ENCODE measurements at regions not wholly inside any gene's neighbourhood (a gene's known extent, or its start where the extent isn't known, plus 50 kb on each side); places are given as distances from the start of the nearest gene placed in this dataset.

DNA sequence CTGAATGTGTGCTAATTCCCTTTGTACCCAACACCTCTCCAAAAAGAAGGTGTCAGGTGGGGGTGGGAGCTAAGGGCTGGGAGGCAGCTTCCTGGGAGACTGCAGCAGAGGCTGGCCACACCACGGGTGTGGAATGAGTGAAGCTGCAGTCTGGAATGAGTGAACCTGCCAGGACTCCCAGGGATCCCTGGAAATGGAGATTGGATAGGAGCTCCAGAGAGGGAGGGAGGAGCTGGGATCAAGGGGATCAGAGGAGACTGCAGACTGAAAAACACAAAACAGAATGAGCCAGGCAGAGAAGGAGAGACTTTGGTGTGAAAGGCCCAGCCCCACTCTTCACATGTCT lies 387.0 kb upstream of the SULF2 start:
- Histone ChIP-seq H3K4me3 (replicated peaks in 1 of 3; ENCODE audit: low read depth in 2 of 3, low read length in 3 of 3) (no peak overlapping the region), H3K27ac (ENCODE audit: low read depth in 1 of 2, low read length in 2 of 2) (no peak overlapping the region), H3K4me2 (replicated peaks; ENCODE audit: extremely low read depth, low read length, poor library complexity, severe bottlenecking) (no peak overlapping the region), H3K9me3 (replicated peaks in 1 of 2; ENCODE audit: control insufficient read depth in 1 of 2, insufficient read depth in 1 of 2, low read length in 2 of 2) (peaks cover 0 to 3% of the 10 kb centered on the region in 2 donors), H3K9ac (ENCODE audit: insufficient read depth, low read length, poor library complexity, severe bottlenecking) (no peak overlapping the region), H3K36me3 (replicated peaks in 1 of 2; ENCODE audit: control insufficient read depth in 1 of 2, insufficient read depth in 2 of 2, low read length in 2 of 2) (no peaks in the 10 kb centered on the region), H4K20me1 (ENCODE audit: insufficient read depth, low read length) (no peaks in the 10 kb centered on the region), H2AFZ (ENCODE audit: insufficient read depth, low read depth, low read length, poor library complexity, severe bottlenecking) (no peak overlapping the region), H3K79me2 (ENCODE audit: insufficient read depth, low read length) (no peaks in the 10 kb centered on the region), H3K4me1 (ENCODE audit: control insufficient read depth in 1 of 2, insufficient read depth in 2 of 2, low read length in 2 of 2) (no peaks in the 10 kb centered on the region), H3K27me3 (ENCODE audit: control insufficient read depth in 2 of 2, insufficient read depth in 2 of 2, low read length in 2 of 2) (no peaks in the 10 kb centered on the region)
- TF ChIP-seq, protein P1, sequence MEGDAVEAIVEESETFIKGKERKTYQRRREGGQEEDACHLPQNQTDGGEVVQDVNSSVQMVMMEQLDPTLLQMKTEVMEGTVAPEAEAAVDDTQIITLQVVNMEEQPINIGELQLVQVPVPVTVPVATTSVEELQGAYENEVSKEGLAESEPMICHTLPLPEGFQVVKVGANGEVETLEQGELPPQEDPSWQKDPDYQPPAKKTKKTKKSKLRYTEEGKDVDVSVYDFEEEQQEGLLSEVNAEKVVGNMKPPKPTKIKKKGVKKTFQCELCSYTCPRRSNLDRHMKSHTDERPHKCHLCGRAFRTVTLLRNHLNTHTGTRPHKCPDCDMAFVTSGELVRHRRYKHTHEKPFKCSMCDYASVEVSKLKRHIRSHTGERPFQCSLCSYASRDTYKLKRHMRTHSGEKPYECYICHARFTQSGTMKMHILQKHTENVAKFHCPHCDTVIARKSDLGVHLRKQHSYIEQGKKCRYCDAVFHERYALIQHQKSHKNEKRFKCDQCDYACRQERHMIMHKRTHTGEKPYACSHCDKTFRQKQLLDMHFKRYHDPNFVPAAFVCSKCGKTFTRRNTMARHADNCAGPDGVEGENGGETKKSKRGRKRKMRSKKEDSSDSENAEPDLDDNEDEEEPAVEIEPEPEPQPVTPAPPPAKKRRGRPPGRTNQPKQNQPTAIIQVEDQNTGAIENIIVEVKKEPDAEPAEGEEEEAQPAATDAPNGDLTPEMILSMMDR (IDR thresholded peaks at IDR 0.05), result no peak
- Mint-ChIP-seq H3K36me3 (no peaks in the 10 kb centered on the region), H3K4me3 (no peak overlapping the region), H3K27me3 (ENCODE audit: low read depth in 3 of 3) (peaks cover 0 to 19% (median 18%) of the 10 kb centered on the region in 3 donors), H3K27ac (no peak overlapping the region), H3K9me3 (peaks cover 0 to 9% (median 4%) of the 10 kb centered on the region in 7 donors), H3K4me1 (no peaks in the 10 kb centered on the region)
- no peak for DNase-seq
- intact Hi-C loops (cut with micrococcal nuclease), result no loop called here
- WGBS (ENCODE audit: insufficient coverage), result 45% methylated on average over 1 of the region's 1 CpG

DNA sequence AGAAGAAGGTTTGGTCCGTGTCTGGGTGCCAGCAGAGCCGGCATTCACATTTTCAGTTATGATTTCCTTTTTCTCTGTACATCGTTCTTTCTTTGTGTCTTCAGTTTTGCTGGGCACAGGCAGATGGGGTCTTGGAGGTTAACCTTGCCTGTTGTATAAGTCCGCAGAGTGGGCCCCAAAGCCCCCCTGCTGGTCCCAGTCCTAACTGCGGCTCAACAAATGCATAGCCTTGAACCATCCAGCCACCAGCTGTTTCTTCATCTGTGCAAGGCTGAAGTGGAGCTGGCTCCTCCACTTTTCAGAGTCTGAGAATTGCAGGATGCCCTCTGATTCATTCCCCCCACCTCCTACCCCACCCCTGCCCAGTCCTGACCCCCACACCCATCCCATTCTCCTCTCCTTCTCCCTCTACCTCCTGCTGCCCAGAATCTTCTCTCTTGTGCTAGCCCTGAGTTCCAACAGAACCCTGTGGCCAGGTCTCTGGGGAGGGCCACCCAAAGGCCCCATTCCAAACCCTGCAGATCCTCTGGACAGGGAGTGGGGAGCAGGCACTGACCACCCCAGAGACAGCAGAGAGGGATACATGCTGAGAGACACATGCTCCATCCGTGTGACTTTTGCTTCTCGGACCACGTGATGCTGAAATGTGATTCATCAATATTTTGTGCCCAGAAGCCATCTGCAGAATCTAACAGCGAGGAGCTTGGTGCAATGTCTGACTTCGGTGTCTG lies 386.5 kb upstream of the SULF2 start:
- TF ChIP-seq, protein P1 (IDR thresholded peaks at IDR 0.05), result no peak
- Histone ChIP-seq H3K9ac (ENCODE audit: insufficient read depth, low read length, poor library complexity, severe bottlenecking) (no peak overlapping the region), H3K79me2 (ENCODE audit: insufficient read depth, low read length) (no peaks in the 10 kb centered on the region), H3K9me3 (replicated peaks in 1 of 2; ENCODE audit: control insufficient read depth in 1 of 2, insufficient read depth in 1 of 2, low read length in 2 of 2) (peaks cover 0 to 3% of the 10 kb centered on the region in 2 donors), H2AFZ (ENCODE audit: insufficient read depth, low read depth, low read length, poor library complexity, severe bottlenecking) (no peak overlapping the region), H3K27me3 (ENCODE audit: control insufficient read depth in 2 of 2, insufficient read depth in 2 of 2, low read length in 2 of 2) (no peaks in the 10 kb centered on the region), H3K27ac (ENCODE audit: low read depth in 1 of 2, low read length in 2 of 2) (no peak overlapping the region), H3K4me3 (replicated peaks in 1 of 3; ENCODE audit: low read depth in 2 of 3, low read length in 3 of 3) (no peak overlapping the region), H3K4me1 (ENCODE audit: control insufficient read depth in 1 of 2, insufficient read depth in 2 of 2, low read length in 2 of 2) (no peaks in the 10 kb centered on the region), H3K4me2 (replicated peaks; ENCODE audit: extremely low read depth, low read length, poor library complexity, severe bottlenecking) (no peak overlapping the region), H4K20me1 (ENCODE audit: insufficient read depth, low read length) (no peaks in the 10 kb centered on the region), H3K36me3 (replicated peaks in 1 of 2; ENCODE audit: control insufficient read depth in 1 of 2, insufficient read depth in 2 of 2, low read length in 2 of 2) (no peaks in the 10 kb centered on the region)
- Mint-ChIP-seq H3K36me3 (no peaks in the 10 kb centered on the region), H3K27ac (no peak overlapping the region), H3K4me1 (no peaks in the 10 kb centered on the region), H3K4me3 (no peak overlapping the region), H3K9me3 (peaks cover 0 to 9% (median 4%) of the 10 kb centered on the region in 7 donors), H3K27me3 (ENCODE audit: low read depth in 3 of 3) (peaks cover 0 to 19% (median 16%) of the 10 kb centered on the region in 3 donors)
- intact Hi-C loops (cut with micrococcal nuclease), result no loop called here
- WGBS (ENCODE audit: insufficient coverage), result 89% methylated on average over 4 of the region's 10 CpGs
- DNase-seq, result no peak

All from CD14-positive monocyte (primary cell).